IMR-90 (cell line): ENCODE measurements at regions not wholly inside any gene's neighbourhood (a gene's known extent, or its start where the extent isn't known, plus 50 kb on each side); places are given as distances from the start of the nearest gene placed in this dataset.

ENCODE experiments used
- ATAC-seq: fragments of 200-7000 bp; cut with Tn5 transposase; 2 replicates; pipeline ENCODE4 v1.9.1; 2020; ENCODE audit warnings: low read depth, mild to moderate bottlenecking, moderate library complexity
- BruUV-seq: library from RNA; stranded (reverse); fragments of 400-500 nt; replicated peaks from 2 replicates; lab custom pipeline; 2021; lab: Mats Ljungman, UMichigan
- CTCF ChIA-PET: fragments of 300-600 bp; formaldehyde crosslinking; extraction: SDS; loops from one replicate; lab custom pipeline; 2021; ENCODE audit warnings: antibody characterized with exemption; lab: Yijun Ruan, JAX
- POLR2A ChIA-PET: fragments of 300-600 bp; sonication (Branson Sonifier 250); formaldehyde crosslinking; loops from one replicate; lab custom pipeline; 2022; ENCODE audit warnings: antibody characterized with exemption; ENCODE audit not compliant: unreplicated experiment; lab: Charles Lee
- DNase-seq: peaks from one replicate; pipeline ENCODE4 v3.0.0; 2013
- H2AFZ ChIP-seq: replicated peaks from 2 replicates; pipeline ENCODE3; 2013; ENCODE audit warnings: low read length, mild to moderate bottlenecking; ENCODE audit not compliant: poor library complexity
- H2AK5ac ChIP-seq: 2 replicates; pipeline ENCODE4 v1.6.1; 2013; ENCODE audit warnings: low read depth, low read length, inconsistent platforms
- H2AK9ac ChIP-seq: replicated peaks from 2 replicates; pipeline ENCODE3; 2013; ENCODE audit warnings: mild to moderate bottlenecking, low read depth, low read length, moderate library complexity; ENCODE audit not compliant: poor library complexity
- H2BK120ac ChIP-seq: 2 replicates; pipeline ENCODE4 v1.6.1; 2013; ENCODE audit warnings: low read depth, low read length, inconsistent platforms
- H2BK15ac ChIP-seq: 3 replicates; pipeline ENCODE4 v1.6.1; 2013; ENCODE audit warnings: low read depth, low read length, inconsistent platforms
- H2BK20ac ChIP-seq: 2 replicates; pipeline ENCODE4 v1.6.1; 2013; ENCODE audit warnings: low read depth, mild to moderate bottlenecking, inconsistent platforms, low read length, moderate library complexity
- H2BK5ac ChIP-seq: 2 replicates; pipeline ENCODE4 v1.6.1; 2013; ENCODE audit warnings: mild to moderate bottlenecking, low read depth, low read length, inconsistent platforms; ENCODE audit not compliant: poor library complexity, severe bottlenecking
- H3K14ac ChIP-seq: replicated peaks from 2 replicates; pipeline ENCODE4 v1.6.1; 2013; ENCODE audit warnings: low read depth, low read length, inconsistent platforms
- H3K18ac ChIP-seq: 2 replicates; pipeline ENCODE4 v1.6.1; 2013; ENCODE audit warnings: low read depth, low read length, control low read depth
- H3K23ac ChIP-seq: 2 replicates; pipeline ENCODE4 v1.6.1; 2013; ENCODE audit warnings: low read depth, low read length, inconsistent platforms
- H3K27ac ChIP-seq: 2 replicates; pipeline ENCODE4 v1.5.1; 2013; ENCODE audit warnings: mild to moderate bottlenecking, control low read depth, low read length; ENCODE audit not compliant: insufficient read depth
- H3K27me3 ChIP-seq: 2 replicates; pipeline ENCODE4 v1.6.1; 2013; ENCODE audit warnings: low read length; ENCODE audit not compliant: control insufficient read depth, insufficient read depth
- H3K36me3 ChIP-seq: 2 replicates; pipeline ENCODE4 v1.6.1; 2013; ENCODE audit warnings: low read length, mixed read lengths; ENCODE audit not compliant: control insufficient read depth, insufficient read depth
- H3K4ac ChIP-seq: 2 replicates; pipeline ENCODE4 v1.6.1; 2013; ENCODE audit warnings: low read depth, low read length, inconsistent platforms
- H3K4me1 ChIP-seq: 2 replicates; pipeline ENCODE4 v1.6.1; 2013; ENCODE audit warnings: low read length, mixed read lengths; ENCODE audit not compliant: control insufficient read depth, insufficient read depth
- H3K4me2 ChIP-seq: 2 replicates; pipeline ENCODE4 v1.6.1; 2013; ENCODE audit warnings: low read depth, mild to moderate bottlenecking, control low read depth, low read length, moderate library complexity
- H3K4me3 ChIP-seq: 2 replicates; pipeline ENCODE4 v1.5.1; 2013; ENCODE audit warnings: low read depth, mild to moderate bottlenecking, control low read depth, low read length, moderate library complexity; ENCODE audit not compliant: insufficient read depth
- H3K56ac ChIP-seq: 2 replicates; pipeline ENCODE4 v1.6.1; 2013; ENCODE audit warnings: low read length, inconsistent platforms; ENCODE audit not compliant: insufficient read depth; ENCODE audit errors: extremely low read depth
- H3K79me1 ChIP-seq, 2 experiments: 2 replicates each; pipeline ENCODE4 v1.6.1; 2013; ENCODE audit warnings: low read length in 2 of 2, inconsistent platforms in 1 of 2, low read depth in 1 of 2
- H3K9ac ChIP-seq: 2 replicates; pipeline ENCODE4 v1.6.1; 2013; ENCODE audit warnings: low read depth, low read length, control low read depth
- H3K9me1 ChIP-seq: 2 replicates; pipeline ENCODE4 v1.6.1; 2013; ENCODE audit warnings: low read length, inconsistent platforms; ENCODE audit not compliant: insufficient read depth
- H3K9me3 ChIP-seq: 2 replicates; pipeline ENCODE4 v1.6.1; 2013; ENCODE audit warnings: low read length; ENCODE audit not compliant: control insufficient read depth, insufficient read depth
- H4K20me1 ChIP-seq: 2 replicates; pipeline ENCODE4 v1.6.1; 2013; ENCODE audit warnings: low read length, inconsistent platforms; ENCODE audit not compliant: insufficient read depth
- H4K5ac ChIP-seq: 2 replicates; pipeline ENCODE4 v1.6.1; 2013; ENCODE audit warnings: mild to moderate bottlenecking, low read depth, low read length, control low read depth
- H4K8ac ChIP-seq, 2 experiments: 2 replicates each; pipeline ENCODE4 v1.6.1; 2013; ENCODE audit warnings: low read depth in 2 of 2, low read length in 2 of 2, control low read depth in 1 of 2, inconsistent platforms in 1 of 2
- H4K91ac ChIP-seq: 2 replicates; pipeline ENCODE4 v1.6.1; 2013; ENCODE audit warnings: low read depth, low read length, inconsistent platforms; ENCODE audit not compliant: insufficient read depth
- BHLHE40 ChIP-seq: fragments of 150-350 bp; IDR thresholded peaks from 2 replicates; pipeline ENCODE4 v1.6.1; 2016; ENCODE audit warnings: mild to moderate bottlenecking, low read depth, low read length
- CEBPB ChIP-seq: IDR thresholded peaks from 2 replicates; pipeline ENCODE4 v1.6.1; 2012; ENCODE audit warnings: low read depth, low read length, improper control_type of control experiment
- CHD1 ChIP-seq: IDR thresholded peaks from 2 replicates; pipeline ENCODE4 v1.6.1; 2012; ENCODE audit warnings: low read depth, low read length, improper control_type of control experiment
- CTCF ChIP-seq: conservative IDR thresholded peaks from 2 replicates; pipeline ENCODE4 v1.5.1; 2012; ENCODE audit warnings: mild to moderate bottlenecking, low read depth, low read length, improper control_type of control experiment
- ELK1 ChIP-seq: fragments of 150-350 bp; IDR thresholded peaks from 2 replicates; pipeline ENCODE4 v1.6.1; 2016; ENCODE audit warnings: low read depth, mild to moderate bottlenecking, low read length, moderate library complexity, borderline replicate concordance
- FOS ChIP-seq: fragments of 150-350 bp; IDR thresholded peaks from 2 replicates; pipeline ENCODE4 v1.6.1; 2016; ENCODE audit warnings: low read depth, low read length
- MAFK ChIP-seq: IDR thresholded peaks from 2 replicates; pipeline ENCODE4 v1.6.1; 2012; ENCODE audit warnings: low read depth, low read length, improper control_type of control experiment
- MAZ ChIP-seq: IDR thresholded peaks from 2 replicates; pipeline ENCODE4 v1.6.1; 2012; ENCODE audit warnings: low read depth, mild to moderate bottlenecking, low read length, improper control_type of control experiment, moderate library complexity, borderline replicate concordance
- MXI1 ChIP-seq: IDR thresholded peaks from 2 replicates; pipeline ENCODE4 v1.6.1; 2012; ENCODE audit warnings: low read depth, mild to moderate bottlenecking, low read length, moderate library complexity, borderline replicate concordance
- NFE2L2 ChIP-seq: fragments of 150-350 bp; IDR thresholded peaks from 2 replicates; pipeline ENCODE4 v1.6.1; 2016; ENCODE audit warnings: low read depth, mild to moderate bottlenecking, low read length
- POLR2A ChIP-seq: IDR thresholded peaks from 2 replicates; pipeline ENCODE4 v1.6.1; 2012; ENCODE audit warnings: mild to moderate bottlenecking, low read depth, low read length
- RAD21 ChIP-seq: IDR thresholded peaks from 2 replicates; pipeline ENCODE4 v1.6.1; 2012; ENCODE audit warnings: low read length, improper control_type of control experiment
- RCOR1 ChIP-seq: IDR thresholded peaks from 2 replicates; pipeline ENCODE4 v1.6.1; 2012; ENCODE audit warnings: mild to moderate bottlenecking, low read length, improper control_type of control experiment; ENCODE audit not compliant: insufficient replicate concordance
- RFX5 ChIP-seq: IDR thresholded peaks from 2 replicates; pipeline ENCODE4 v1.8.0; 2012; ENCODE audit warnings: low read depth, mild to moderate bottlenecking, low read length, moderate library complexity
- SMC3 ChIP-seq: fragments of 150-350 bp; IDR thresholded peaks from 2 replicates; pipeline ENCODE4 v1.6.1; 2016; ENCODE audit warnings: low read depth, mild to moderate bottlenecking, antibody characterized with exemption, low read length, moderate library complexity
- USF2 ChIP-seq: fragments of 150-350 bp; IDR thresholded peaks from 2 replicates; pipeline ENCODE4 v1.6.1; 2017; ENCODE audit warnings: mild to moderate bottlenecking, antibody characterized with exemption, low read length, low read depth
- WGBS, 2 experiments: methylation state at CpG; one replicate each; pipeline versions ENCODE4 v1.1.5 to v1.1.7; 2013; ENCODE audit warnings: missing lambda C conversion rate in 2 of 2; ENCODE audit not compliant: insufficient read length in 1 of 2; ENCODE audit errors: extremely low coverage in 2 of 2; 5-methylcytosine and 5-hydroxymethylcytosine counted together
- dilution Hi-C: fragments of 300-500 bp; cut with HindIII; formaldehyde crosslinking; loops from one replicate; pipeline ENCODE4 v1.14.3; 2018; ENCODE audit warnings: low sequenced_read_pairs; ENCODE audit not compliant: unreplicated experiment
- in situ Hi-C: fragments of 300-500 bp; cut with MboI; formaldehyde crosslinking; loops from 3 replicates; pipeline ENCODE4 v1.14.3; 2019; ENCODE audit warnings: low sequenced_read_pairs, inconsistent platforms, mixed read lengths
- intact Hi-C: fragments of 100-400 bp; cut with micrococcal nuclease; formaldehyde crosslinking; loops from 2 replicates; pipeline ENCODE4 v1.10.0; 2022

GRCh38 chr3:157844216-157844615, 262.0 kb downstream of the SHOX2 start:
- dilution Hi-C loops (no loop called here), intact Hi-C loops (no loop called here), in situ Hi-C loops (no loop called here)
- ChIA-PET CTCF (no interaction called here), POLR2A (no interaction called here)
- no peak overlapping the region for H3K4ac ChIP-seq
- H4K5ac ChIP-seq = no peak overlapping the region
- H2BK120ac ChIP-seq = no peak overlapping the region
- H2BK5ac ChIP-seq = no peak overlapping the region
- TF ChIP-seq MAFK (no peak), MXI1 (no peak), CTCF (no peak), USF2 (no peak), RAD21 (no peak), NFE2L2 (no peak), CEBPB (no peak), RCOR1 (no peak), MAZ (no peak), ELK1 (no peak), POLR2A (no peak), CHD1 (no peak), RFX5 (no peak), BHLHE40 (no peak), FOS (no peak), SMC3 (no peak)
- no peak overlapping the region for H3K56ac ChIP-seq
- DNase-seq = no peak
- no peaks in the 10 kb centered on the region for H4K20me1 ChIP-seq
- no peak overlapping the region for H3K18ac ChIP-seq
- H3K4me3 ChIP-seq = no peak overlapping the region
- no peak overlapping the region for H3K23ac ChIP-seq
- H3K9me1 ChIP-seq = no peaks in the 10 kb centered on the region
- H3K4me2 ChIP-seq = no peak overlapping the region
- no peak for ATAC-seq
- H2AFZ ChIP-seq = no peak overlapping the region
- BruUV-seq = no TSS peak
- H3K14ac ChIP-seq = no peak overlapping the region
- no peak overlapping the region for H3K27ac ChIP-seq
- WGBS, 2 experiments = no CpG with 5 or more reads among the region's 3 CpGs
- no peak overlapping the region for H2BK20ac ChIP-seq
- H3K27me3 ChIP-seq = no peaks in the 10 kb centered on the region; the same call in 1 of the 2 replicates
- no peaks in the 10 kb centered on the region for H3K9me3 ChIP-seq
- no peak overlapping the region for H2AK9ac ChIP-seq
- no peak overlapping the region for H4K91ac ChIP-seq
- H2BK15ac ChIP-seq = no peak overlapping the region
- no peaks in the 10 kb centered on the region for H3K4me1 ChIP-seq
- H3K79me1 ChIP-seq = no peaks in the 10 kb centered on the region
- H2AK5ac ChIP-seq = no peak overlapping the region
- H4K8ac ChIP-seq = no peak overlapping the region
- H3K9ac ChIP-seq = no peak overlapping the region
- no peaks in the 10 kb centered on the region for H3K36me3 ChIP-seq
